Hypothalamus (tissue), 51 donors: ENCODE measurements at regions not wholly inside any gene's neighbourhood (a gene's known extent, or its start where the extent isn't known, plus 50 kb on each side); places are given as distances from the start of the nearest gene placed in this dataset.
A peak's percentile ranks its signal among the peaks of the same experiment; 100 is the strongest.
"Not testable (repeated sequence)": the region's sequence is repeated elsewhere in the genome, so short reads cannot be mapped to it uniquely, and the experiment has no call there.

Source experiments
- DNase-seq, 51 donors: peaks; one replicate each; lab custom pipeline; 2025; lab: John Stamatoyannopoulos, UW

- no peak for DNase-seq
These were observed 202.1 kb downstream of the RHOU start for GRCh38 chr1:228937351-228937750.

GRCh38 chr1:228937851-228938536 is 202.7 kb downstream of the RHOU start:
- DNase-seq: peak in 13 of 51 donors; percentile 7 to 65 (median 33)

- DNase-seq: peak in 5 of 51 donors; percentile 19 to 55 (median 37)
These were observed 203.2 kb downstream of the RHOU start for GRCh38 chr1:228938537-228938901.

- DNase-seq: no peak
These were observed 203.9 kb downstream of the RHOU start for GRCh38 chr1:228939001-228939691.

- no peak for DNase-seq
These were observed 204.7 kb downstream of the RHOU start for GRCh38 chr1:228939881-228940392.

GRCh38 chr1:228940526-228940925 is 205.2 kb downstream of the RHOU start:
- no peak for DNase-seq

- DNase-seq: no peak
These were observed 205.6 kb downstream of the RHOU start for GRCh38 chr1:228940926-228941325.

- DNase-seq: no peak
These were observed 206.4 kb downstream of the RHOU start for GRCh38 chr1:228941666-228942065.

- no peak for DNase-seq
These were observed 208.2 kb downstream of the RHOU start for GRCh38 chr1:228943436-228943835.

- no peak for DNase-seq
These were observed 209.0 kb downstream of the RHOU start for GRCh38 chr1:228944296-228944695.

GRCh38 chr1:228944935-228945371 is 209.7 kb downstream of the RHOU start:
- DNase-seq: no peak

GRCh38 chr1:228945885-228946284 is 210.6 kb downstream of the RHOU start:
- no peak for DNase-seq

- not testable (repeated sequence) for DNase-seq
These were observed 214.3 kb downstream of the RHOU start for GRCh38 chr1:228949617-228950016.

GRCh38 chr1:228953207-228953606 is 217.9 kb downstream of the RHOU start:
- no peak for DNase-seq

- peak in 35 of 51 donors; percentile 12 to 87 (median 67) for DNase-seq
These were observed 218.5 kb downstream of the RHOU start for GRCh38 chr1:228953808-228954207.

- no peak for DNase-seq
These were observed 220.4 kb downstream of the RHOU start for GRCh38 chr1:228955691-228956090.

GRCh38 chr1:228956864-228957263 is 221.6 kb downstream of the RHOU start:
- no peak for DNase-seq

GRCh38 chr1:228957535-228957934 is 222.3 kb downstream of the RHOU start:
- no peak for DNase-seq

- no peak for DNase-seq
These were observed 222.8 kb downstream of the RHOU start for GRCh38 chr1:228958121-228958520.

GRCh38 chr1:228958741-228959140 is 223.5 kb downstream of the RHOU start:
- DNase-seq: no peak

GRCh38 chr1:228960705-228961104 is 225.4 kb downstream of the RHOU start:
- DNase-seq: peak in 1 of 51 donors; percentile 6

- no peak for DNase-seq
These were observed 226.2 kb downstream of the RHOU start for GRCh38 chr1:228961511-228961910.
